ENCODE measurements at regions not wholly inside any gene's neighbourhood (a gene's known extent, or its start where the extent isn't known, plus 50 kb on each side); places are given as distances from the start of the nearest gene placed in this dataset.

DNA sequence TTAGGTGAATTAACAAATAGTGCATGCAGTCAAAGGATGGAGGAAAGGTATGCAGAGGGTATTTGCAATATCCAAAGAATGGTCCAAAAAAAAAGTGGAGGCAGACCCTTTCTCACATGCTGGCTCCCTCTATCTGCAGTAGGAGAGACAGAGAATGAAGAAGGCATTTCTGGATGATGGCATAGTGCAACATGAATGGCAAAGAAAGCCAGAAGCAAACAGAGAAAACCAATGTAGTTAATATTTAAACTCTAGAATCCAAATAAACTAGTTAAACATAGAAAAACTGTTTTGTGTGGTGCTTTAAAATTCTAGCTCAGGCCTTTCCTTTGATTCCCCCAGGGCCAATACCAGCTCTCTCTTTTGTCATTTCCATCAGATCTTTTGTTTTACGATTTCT, 403.1 kb upstream of the WWC1 start:
- TF ChIP-seq, protein P1, sequence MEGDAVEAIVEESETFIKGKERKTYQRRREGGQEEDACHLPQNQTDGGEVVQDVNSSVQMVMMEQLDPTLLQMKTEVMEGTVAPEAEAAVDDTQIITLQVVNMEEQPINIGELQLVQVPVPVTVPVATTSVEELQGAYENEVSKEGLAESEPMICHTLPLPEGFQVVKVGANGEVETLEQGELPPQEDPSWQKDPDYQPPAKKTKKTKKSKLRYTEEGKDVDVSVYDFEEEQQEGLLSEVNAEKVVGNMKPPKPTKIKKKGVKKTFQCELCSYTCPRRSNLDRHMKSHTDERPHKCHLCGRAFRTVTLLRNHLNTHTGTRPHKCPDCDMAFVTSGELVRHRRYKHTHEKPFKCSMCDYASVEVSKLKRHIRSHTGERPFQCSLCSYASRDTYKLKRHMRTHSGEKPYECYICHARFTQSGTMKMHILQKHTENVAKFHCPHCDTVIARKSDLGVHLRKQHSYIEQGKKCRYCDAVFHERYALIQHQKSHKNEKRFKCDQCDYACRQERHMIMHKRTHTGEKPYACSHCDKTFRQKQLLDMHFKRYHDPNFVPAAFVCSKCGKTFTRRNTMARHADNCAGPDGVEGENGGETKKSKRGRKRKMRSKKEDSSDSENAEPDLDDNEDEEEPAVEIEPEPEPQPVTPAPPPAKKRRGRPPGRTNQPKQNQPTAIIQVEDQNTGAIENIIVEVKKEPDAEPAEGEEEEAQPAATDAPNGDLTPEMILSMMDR (IDR thresholded peaks at IDR 0.05; ENCODE audit: control extremely low read depth, extremely low read depth, low read depth, missing control alignments): no peak
- CTCF ChIA-PET: interaction anchor here (1.0 to 1.9 kb wide), 4 partner anchors 9 to 165 kb away, joined by 3 to 11 read pairs (median 4); no protein-coding TSS in a partner anchor
- no peak for DNase-seq (ENCODE audit: extremely low spot score)
- POLR2A ChIA-PET: no interaction called here

DNA sequence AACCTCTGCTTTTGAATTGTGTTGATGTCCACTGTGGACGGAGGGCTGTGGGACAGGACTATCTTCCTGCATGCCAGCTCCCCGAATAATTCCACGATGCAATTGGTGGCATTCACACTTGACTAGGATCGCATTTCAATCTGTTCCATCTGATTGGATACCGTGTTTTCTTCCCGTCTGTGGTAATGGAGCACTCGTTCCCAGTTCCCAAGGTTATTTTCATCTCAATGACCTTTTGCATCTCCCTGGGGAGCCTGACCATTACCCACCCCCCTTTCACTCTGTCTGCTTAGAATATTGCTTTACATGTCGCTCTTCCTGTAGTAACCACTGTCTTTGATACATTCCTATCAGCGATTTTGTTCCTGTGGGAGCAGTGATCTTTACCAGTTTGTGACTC, 402.2 kb upstream of the WWC1 start:
- TF ChIP-seq, protein P1 (IDR thresholded peaks at IDR 0.05; ENCODE audit: control extremely low read depth, extremely low read depth, low read depth, missing control alignments): no peak
- DNase-seq (ENCODE audit: extremely low spot score): no peak
- POLR2A ChIA-PET: no interaction called here
- CTCF ChIA-PET: interaction anchor here (1.0 to 1.6 kb wide), 2 partner anchors 9 to 11 kb away, joined by 4 read pairs; no protein-coding TSS in a partner anchor

DNA sequence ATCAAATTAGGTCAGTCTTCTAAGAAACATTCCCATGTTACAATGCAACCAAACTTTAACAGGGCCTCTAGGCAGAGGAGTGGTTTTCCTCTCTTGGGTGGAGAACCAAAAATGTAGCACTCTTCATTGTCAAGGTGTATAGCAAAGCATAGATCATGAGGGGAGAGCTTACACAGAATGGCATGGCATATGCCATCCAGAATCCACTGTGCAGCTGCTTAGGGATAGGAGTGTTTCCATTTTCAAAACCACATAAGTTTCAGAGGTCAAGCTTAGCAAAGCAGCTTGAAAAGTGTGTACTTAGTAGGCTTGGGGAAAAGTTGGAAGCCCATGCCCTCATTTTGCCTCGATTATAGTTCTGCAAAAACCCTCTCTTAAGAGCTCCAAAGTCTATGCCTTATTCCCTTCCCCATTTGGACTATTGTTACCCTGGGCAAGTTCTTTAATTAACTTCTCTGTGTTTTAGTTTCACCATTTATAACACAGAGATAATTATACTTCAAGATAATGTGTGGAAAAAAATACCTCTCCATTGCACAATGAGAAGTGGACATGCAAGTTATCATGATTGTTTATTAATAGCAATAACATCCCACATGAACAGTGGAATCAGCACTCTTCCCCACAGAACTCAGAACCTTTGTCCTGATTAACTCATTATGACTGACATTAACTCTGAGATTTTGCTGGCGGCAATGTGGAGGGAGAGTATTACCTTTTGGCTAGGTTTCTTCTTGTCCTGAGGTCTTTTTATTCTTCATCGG, 398.9 kb upstream of the WWC1 start:
- CTCF ChIA-PET: interaction anchor here (0.8 to 1.1 kb wide), 2 partner anchors 41 to 134 kb away, joined by 3 read pairs; no protein-coding TSS in a partner anchor
- DNase-seq (ENCODE audit: extremely low spot score): no peak
- POLR2A ChIA-PET: no interaction called here

DNA sequence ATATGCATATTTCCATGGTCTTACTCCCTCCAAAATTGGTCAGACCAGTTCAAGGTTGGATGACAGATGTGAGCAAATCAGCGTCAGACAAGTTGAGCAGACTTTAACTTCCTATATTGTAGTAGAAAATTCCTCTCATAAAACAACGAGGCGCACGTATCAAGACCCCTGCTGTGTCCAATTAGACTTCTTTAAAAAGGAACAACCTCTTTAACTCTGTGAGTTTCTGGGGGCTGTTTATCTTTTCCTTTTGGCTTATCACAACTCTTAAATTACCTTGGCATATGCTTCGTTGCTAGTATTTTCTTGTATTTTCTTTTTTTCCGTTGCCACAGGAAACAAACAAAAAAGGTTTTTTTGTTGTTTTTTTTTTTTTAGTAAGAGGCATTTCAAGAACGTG, 398.2 kb upstream of the WWC1 start:
- TF ChIP-seq, protein P1 (IDR thresholded peaks at IDR 0.05; ENCODE audit: control extremely low read depth, extremely low read depth, low read depth, missing control alignments): no peak
- no peak for DNase-seq (ENCODE audit: extremely low spot score)
- CTCF ChIA-PET: interaction anchor here (0.8 kb wide), 1 partner anchor 133 kb away, joined by 3 read pairs; no protein-coding TSS in a partner anchor
- POLR2A ChIA-PET: no interaction called here

More for the DNA sequence above, 398.9 kb upstream of the WWC1 start:
- TF ChIP-seq, protein P1 (IDR thresholded peaks at IDR 0.05; ENCODE audit: control extremely low read depth, extremely low read depth, low read depth, missing control alignments): no peak

DNA sequence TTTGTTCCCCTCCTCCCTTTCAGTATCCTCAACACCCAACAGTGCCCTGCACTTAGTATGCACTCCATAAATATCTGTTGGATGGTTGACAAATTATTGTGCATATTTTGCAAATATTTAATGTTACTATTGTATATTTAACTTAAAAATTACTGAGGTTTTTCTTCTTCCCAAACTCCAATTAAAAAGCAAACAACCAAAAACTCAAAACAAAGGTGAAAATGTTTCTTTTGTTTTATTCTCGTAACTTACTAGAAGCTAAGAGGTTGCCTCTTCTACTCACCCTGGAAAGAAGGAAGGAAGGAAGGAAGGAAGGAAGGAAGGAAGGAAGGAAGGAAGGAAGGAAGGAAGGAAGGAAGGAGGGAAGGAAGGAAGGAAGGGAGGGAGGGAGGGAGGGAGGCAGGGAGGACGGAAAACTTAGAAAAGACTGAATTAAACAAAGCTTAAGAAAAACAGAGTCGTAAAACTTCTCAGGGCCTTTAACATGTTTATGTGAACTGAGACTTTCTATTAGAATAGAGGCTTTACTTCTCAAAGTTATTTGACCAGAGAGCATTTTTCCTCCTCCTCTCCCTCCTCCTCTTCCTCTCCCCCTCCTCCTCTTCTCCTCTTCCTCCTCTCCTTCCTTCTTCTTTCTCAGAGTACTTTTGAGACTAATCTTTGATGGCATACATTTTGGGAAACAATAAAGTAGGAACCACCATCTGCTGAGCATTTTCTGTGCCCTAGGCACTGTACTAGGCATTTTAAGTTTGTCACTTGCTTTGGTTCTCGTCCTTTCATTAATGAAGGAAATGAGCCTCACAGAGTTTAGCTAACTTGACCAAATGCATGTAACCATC, 396.6 kb upstream of the WWC1 start:
- CTCF ChIA-PET: no interaction called here
- no peak for DNase-seq (ENCODE audit: extremely low spot score)
- TF ChIP-seq, protein P1 (IDR thresholded peaks at IDR 0.05; ENCODE audit: control extremely low read depth, extremely low read depth, low read depth, missing control alignments): no peak
- POLR2A ChIA-PET: no interaction called here

DNA sequence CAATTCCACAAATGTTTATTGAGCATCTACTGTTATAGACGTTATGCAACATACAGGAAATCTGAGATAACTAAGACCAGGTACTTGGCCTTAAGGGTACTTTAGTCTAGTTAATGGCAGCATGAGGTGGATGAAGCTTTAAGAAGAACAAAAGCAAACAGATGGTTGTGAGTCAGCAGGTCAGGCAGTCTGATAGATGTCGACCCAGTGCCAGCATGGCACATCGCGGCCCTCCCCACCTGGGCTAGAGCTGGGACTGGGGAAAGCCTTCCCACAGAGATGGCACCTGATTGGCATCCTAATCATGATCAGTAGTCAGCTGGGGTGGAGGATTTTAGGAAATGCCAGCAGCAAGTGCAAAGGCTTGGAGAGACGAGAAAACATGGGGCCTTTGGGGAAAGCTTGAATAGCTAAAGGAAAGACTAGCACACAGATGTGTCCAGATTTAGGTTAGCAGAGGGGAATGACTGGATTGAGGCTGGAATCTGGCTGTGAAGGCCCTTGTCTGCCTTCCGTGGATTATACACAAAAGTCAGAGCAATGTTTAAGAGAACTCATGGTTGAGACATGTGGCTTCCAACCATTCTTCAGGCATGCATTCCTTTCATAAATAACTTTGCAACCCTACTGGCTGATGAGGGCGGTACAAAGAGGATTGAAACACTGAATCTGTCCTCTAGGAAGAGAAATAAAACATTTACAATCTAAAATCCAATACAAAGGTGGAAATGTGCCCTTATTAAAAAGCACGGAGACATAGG, 395.4 kb upstream of the WWC1 start:
- DNase-seq (ENCODE audit: extremely low spot score): no peak
- CTCF ChIA-PET: interaction anchor here (0.8 to 1.6 kb wide), 3 partner anchors 10 to 16 kb away, joined by 3 to 4 read pairs (median 3); no protein-coding TSS in a partner anchor
- TF ChIP-seq, protein P1 (IDR thresholded peaks at IDR 0.05; ENCODE audit: control extremely low read depth, extremely low read depth, low read depth, missing control alignments): no peak
- POLR2A ChIA-PET: no interaction called here

Measured in GM10248 (cell line).